Smooth muscle cell (in vitro differentiated cells): ENCODE measurements at regions not wholly inside any gene's neighbourhood (a gene's known extent, or its start where the extent isn't known, plus 50 kb on each side); places are given as distances from the start of the nearest gene placed in this dataset.

Experiments used
- DNase-seq: peaks from one replicate; lab custom pipeline; 2025; ENCODE audit not compliant: unreplicated experiment; lab: John Stamatoyannopoulos, UW
- H2AFZ ChIP-seq: fragments of 200-600 bp; sonication (generic); 2 replicates; pipeline ENCODE4 v1.6.0; 2016; ENCODE audit warnings: antibody characterized with exemption, low read depth, mild to moderate bottlenecking
- H3F3A ChIP-seq: fragments of 200-600 bp; sonication (generic); 2 replicates; pipeline ENCODE4 v1.6.0; 2017; ENCODE audit warnings: antibody characterized with exemption, low read depth
- H3K27ac ChIP-seq: fragments of 200-600 bp; sonication (generic); 2 replicates; pipeline ENCODE4 v1.5.1; 2016; ENCODE audit warnings: low read depth, mild to moderate bottlenecking
- H3K27me3 ChIP-seq: fragments of 200-600 bp; sonication (generic); 2 replicates; pipeline ENCODE4 v1.6.1; 2016; ENCODE audit warnings: low read depth, mild to moderate bottlenecking
- H3K36me3 ChIP-seq: fragments of 200-600 bp; sonication (generic); 2 replicates; pipeline ENCODE4 v1.5.1; 2016; ENCODE audit warnings: low read depth
- H3K4me1 ChIP-seq: fragments of 200-600 bp; sonication (generic); 2 replicates; pipeline ENCODE4 v1.5.1; 2016; ENCODE audit warnings: low read depth
- H3K4me2 ChIP-seq: fragments of 200-600 bp; sonication (generic); 2 replicates; pipeline ENCODE4 v1.6.0; 2016; ENCODE audit warnings: mild to moderate bottlenecking
- H3K4me3 ChIP-seq: fragments of 200-600 bp; sonication (generic); 2 replicates; pipeline ENCODE4 v1.5.1; 2016; ENCODE audit warnings: mild to moderate bottlenecking
- H3K79me2 ChIP-seq: fragments of 200-600 bp; sonication (generic); 2 replicates; pipeline ENCODE4 v1.6.0; 2016; ENCODE audit warnings: low read depth, mild to moderate bottlenecking
- H3K9ac ChIP-seq: fragments of 200-600 bp; sonication (generic); 2 replicates; pipeline ENCODE4 v1.6.0; 2016; ENCODE audit warnings: low read depth
- H3K9me3 ChIP-seq: fragments of 200-600 bp; sonication (generic); replicated peaks from 2 replicates; pipeline ENCODE4 v1.5.1; 2016; ENCODE audit warnings: low read depth
- H4K20me1 ChIP-seq: fragments of 200-600 bp; sonication (generic); 2 replicates; pipeline ENCODE4 v1.6.0; 2016; ENCODE audit warnings: low read depth
- WGBS: methylation state at CpG from one replicate; pipeline ENCODE4 v1.1.7; 2016; ENCODE audit warnings: low lambda C conversion rate; 5-methylcytosine and 5-hydroxymethylcytosine counted together
- TF ChIP-seq, protein P1 (sequence below): fragments of 200-600 bp; sonication (generic); IDR thresholded peaks from 2 replicates; pipeline ENCODE4 v1.5.1; 2017; ENCODE audit warnings: borderline replicate concordance, mild to moderate bottlenecking, antibody characterized with exemption; ENCODE audit not compliant: insufficient read depth, poor library complexity, severe bottlenecking

DNA sequence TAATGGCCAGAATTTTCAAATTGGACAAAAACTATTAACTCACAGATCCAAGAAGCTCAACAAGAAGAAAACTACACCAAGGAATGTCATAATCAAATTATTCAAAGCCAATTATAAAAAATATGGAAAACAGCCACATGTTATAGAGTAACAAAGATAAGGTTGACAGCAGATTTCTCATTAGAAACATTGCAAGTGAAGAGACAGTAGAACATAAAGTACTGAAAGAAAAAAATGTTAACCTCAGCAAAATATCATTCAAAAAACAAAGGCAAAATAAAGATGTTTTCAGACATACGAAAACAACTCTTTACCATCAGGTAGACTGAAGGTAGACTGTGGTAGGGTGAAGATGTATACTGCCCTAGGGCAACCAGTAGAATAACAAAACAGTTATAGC, 83.4 kb downstream of the KCNRG start:
- no peak for DNase-seq
- Histone ChIP-seq H2AFZ (no peak overlapping the region), H3F3A (no peaks in the 10 kb centered on the region), H3K79me2 (peaks cover 5% of the 10 kb centered on the region), H3K4me1 (no peaks in the 10 kb centered on the region), H3K9me3 (peaks cover 5% of the 10 kb centered on the region), H3K27ac (no peak overlapping the region), H4K20me1 (no peaks in the 10 kb centered on the region), H3K9ac (no peak overlapping the region), H3K36me3 (no peaks in the 10 kb centered on the region), H3K4me2 (no peak overlapping the region), H3K4me3 (no peak overlapping the region), H3K27me3 (no peaks in the 10 kb centered on the region)
- WGBS, result 94% methylated on average over 1 of the region's 1 CpG
- TF ChIP-seq, protein P1, sequence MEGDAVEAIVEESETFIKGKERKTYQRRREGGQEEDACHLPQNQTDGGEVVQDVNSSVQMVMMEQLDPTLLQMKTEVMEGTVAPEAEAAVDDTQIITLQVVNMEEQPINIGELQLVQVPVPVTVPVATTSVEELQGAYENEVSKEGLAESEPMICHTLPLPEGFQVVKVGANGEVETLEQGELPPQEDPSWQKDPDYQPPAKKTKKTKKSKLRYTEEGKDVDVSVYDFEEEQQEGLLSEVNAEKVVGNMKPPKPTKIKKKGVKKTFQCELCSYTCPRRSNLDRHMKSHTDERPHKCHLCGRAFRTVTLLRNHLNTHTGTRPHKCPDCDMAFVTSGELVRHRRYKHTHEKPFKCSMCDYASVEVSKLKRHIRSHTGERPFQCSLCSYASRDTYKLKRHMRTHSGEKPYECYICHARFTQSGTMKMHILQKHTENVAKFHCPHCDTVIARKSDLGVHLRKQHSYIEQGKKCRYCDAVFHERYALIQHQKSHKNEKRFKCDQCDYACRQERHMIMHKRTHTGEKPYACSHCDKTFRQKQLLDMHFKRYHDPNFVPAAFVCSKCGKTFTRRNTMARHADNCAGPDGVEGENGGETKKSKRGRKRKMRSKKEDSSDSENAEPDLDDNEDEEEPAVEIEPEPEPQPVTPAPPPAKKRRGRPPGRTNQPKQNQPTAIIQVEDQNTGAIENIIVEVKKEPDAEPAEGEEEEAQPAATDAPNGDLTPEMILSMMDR, result no peak

DNA sequence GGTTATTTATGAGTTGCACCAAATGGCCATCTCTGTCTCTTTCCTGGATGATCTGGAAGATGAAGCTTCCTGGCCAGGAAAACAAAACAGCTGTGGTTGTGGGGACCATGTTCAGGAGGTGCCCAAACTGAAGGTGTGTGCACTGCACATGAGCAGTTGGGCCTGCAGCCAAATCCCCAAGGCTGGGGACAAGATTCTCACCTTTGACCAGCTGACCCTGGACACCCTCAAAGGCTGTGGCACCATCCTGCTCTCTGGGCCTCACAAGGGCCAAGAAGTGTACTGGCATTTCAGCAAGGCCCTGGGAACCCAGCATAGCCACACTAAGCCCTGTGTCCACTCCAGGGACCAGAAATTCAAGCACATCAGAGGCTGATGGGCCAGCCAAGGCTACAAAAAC, 84.2 kb downstream of the KCNRG start:
- no peaks in the 10 kb centered on the region for H3K4me1 ChIP-seq
- H3K9ac ChIP-seq, result no peak overlapping the region
- H3K27me3 ChIP-seq, result no peaks in the 10 kb centered on the region
- no peak for DNase-seq
- H3F3A ChIP-seq, result no peaks in the 10 kb centered on the region
- H4K20me1 ChIP-seq, result no peaks in the 10 kb centered on the region
- TF ChIP-seq, protein P1, result no peak
- H3K9me3 ChIP-seq, result peaks cover 5% of the 10 kb centered on the region
- no peak overlapping the region for H3K4me2 ChIP-seq
- peaks cover 5% of the 10 kb centered on the region for H3K79me2 ChIP-seq
- H3K4me3 ChIP-seq, result no peak overlapping the region
- H3K27ac ChIP-seq, result no peak overlapping the region
- H2AFZ ChIP-seq, result no peak overlapping the region
- H3K36me3 ChIP-seq, result no peaks in the 10 kb centered on the region

GRCh38 chr13:50101590-50101989, 86.3 kb downstream of the KCNRG start:
- no peaks in the 10 kb centered on the region for H3F3A ChIP-seq
- H3K9me3 ChIP-seq, result peaks cover 5% of the 10 kb centered on the region
- peaks cover 5% of the 10 kb centered on the region for H3K79me2 ChIP-seq
- no peaks in the 10 kb centered on the region for H3K4me1 ChIP-seq
- H3K4me2 ChIP-seq, result no peak overlapping the region
- H4K20me1 ChIP-seq, result no peaks in the 10 kb centered on the region
- H3K4me3 ChIP-seq, result no peak overlapping the region
- TF ChIP-seq, protein P1, result no peak
- H3K27me3 ChIP-seq, result no peaks in the 10 kb centered on the region
- H2AFZ ChIP-seq, result no peak overlapping the region
- H3K9ac ChIP-seq, result no peak overlapping the region
- H3K36me3 ChIP-seq, result no peaks in the 10 kb centered on the region
- H3K27ac ChIP-seq, result no peak overlapping the region
- no peak for DNase-seq

DNA sequence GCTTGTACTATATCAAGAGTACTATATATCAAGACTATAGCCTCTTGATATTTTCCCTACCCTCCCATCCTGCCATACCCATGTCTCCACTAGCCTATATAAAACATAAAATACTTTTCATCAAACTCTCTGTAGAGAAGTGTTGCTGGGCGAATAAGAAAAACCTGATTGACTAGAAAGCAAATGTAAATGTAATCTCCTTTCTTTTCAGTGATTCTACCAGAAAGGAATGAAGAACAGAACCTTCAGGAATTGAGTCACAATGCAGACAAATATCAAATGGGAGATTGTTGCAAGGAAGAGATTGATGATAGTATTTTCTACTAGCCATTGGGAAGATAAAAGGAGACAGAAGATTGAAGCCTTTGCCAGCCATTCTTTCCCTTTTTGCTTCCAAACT, 89.2 kb downstream of the KCNRG start:
- H3K27me3 ChIP-seq, result no peaks in the 10 kb centered on the region
- 83% methylated on average over 1 of the region's 1 CpG for WGBS
- TF ChIP-seq, protein P1, result no peak
- H3K9me3 ChIP-seq, result no peaks in the 10 kb centered on the region
- H4K20me1 ChIP-seq, result no peaks in the 10 kb centered on the region
- H3K4me2 ChIP-seq, result no peak overlapping the region
- no peaks in the 10 kb centered on the region for H3K4me1 ChIP-seq
- no peak overlapping the region for H3K9ac ChIP-seq
- no peak overlapping the region for H3K27ac ChIP-seq
- no peaks in the 10 kb centered on the region for H3K36me3 ChIP-seq
- H3F3A ChIP-seq, result no peaks in the 10 kb centered on the region
- H2AFZ ChIP-seq, result no peak overlapping the region
- no peak overlapping the region for H3K4me3 ChIP-seq
- no peak for DNase-seq
- H3K79me2 ChIP-seq, result peaks cover 5% of the 10 kb centered on the region
